Middle frontal gyrus (tissue), 1 donor: ENCODE measurements at regions not wholly inside any gene's neighbourhood (a gene's known extent, or its start where the extent isn't known, plus 50 kb on each side); places are given as distances from the start of the nearest gene placed in this dataset.

Experiments
- DNase-seq: peaks from one replicate; pipeline ENCODE4 v3.0.0-alpha.2; 2015; ENCODE audit warnings: low spot score; ENCODE audit errors: extremely low spot score

DNA sequence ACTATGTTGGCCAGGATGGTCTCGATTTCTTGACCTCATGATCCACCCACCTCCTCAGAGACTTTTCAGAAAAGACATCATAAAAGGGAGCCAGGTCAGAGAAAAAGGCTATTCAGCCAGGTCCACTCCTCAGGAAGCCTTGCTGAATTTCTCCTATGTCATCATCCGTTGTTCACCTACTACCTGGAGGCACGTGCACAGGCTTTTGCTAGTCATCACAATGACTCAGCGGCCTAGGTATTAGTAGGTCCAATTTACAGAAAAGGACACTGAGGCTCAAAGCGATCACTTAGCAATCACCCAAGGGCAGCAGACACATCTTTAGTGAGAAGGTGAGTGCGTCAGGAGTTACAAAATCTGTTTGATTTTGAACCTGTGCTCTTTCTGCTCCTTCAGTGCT lies 72.3 kb upstream of the RAD23B start:
- DNase-seq, result no peak

GRCh38 chr9:107211284-107211923 lies 71.7 kb upstream of the RAD23B start:
- no peak for DNase-seq

GRCh38 chr9:107212613-107213012 lies 70.5 kb upstream of the RAD23B start:
- DNase-seq, result no peak

DNA sequence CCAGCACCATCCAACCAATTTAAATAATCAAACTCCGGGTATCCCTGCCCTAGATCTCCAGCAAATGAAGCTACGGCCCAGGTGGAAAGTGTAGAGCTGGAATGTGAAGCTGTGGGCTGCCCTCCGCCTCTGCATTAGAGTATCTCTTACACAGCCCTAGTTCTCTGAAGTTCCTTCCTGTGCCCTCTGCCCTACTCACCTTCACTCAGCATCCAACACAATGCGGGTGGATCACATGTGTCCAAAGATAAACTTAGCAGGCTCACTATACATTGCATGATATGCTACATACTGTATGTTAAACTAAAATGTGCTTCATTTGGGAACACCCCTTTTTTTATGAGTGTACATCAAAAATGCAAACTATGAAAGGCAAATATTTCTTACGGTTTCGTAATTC lies 70.0 kb upstream of the RAD23B start:
- DNase-seq, result no peak

DNA sequence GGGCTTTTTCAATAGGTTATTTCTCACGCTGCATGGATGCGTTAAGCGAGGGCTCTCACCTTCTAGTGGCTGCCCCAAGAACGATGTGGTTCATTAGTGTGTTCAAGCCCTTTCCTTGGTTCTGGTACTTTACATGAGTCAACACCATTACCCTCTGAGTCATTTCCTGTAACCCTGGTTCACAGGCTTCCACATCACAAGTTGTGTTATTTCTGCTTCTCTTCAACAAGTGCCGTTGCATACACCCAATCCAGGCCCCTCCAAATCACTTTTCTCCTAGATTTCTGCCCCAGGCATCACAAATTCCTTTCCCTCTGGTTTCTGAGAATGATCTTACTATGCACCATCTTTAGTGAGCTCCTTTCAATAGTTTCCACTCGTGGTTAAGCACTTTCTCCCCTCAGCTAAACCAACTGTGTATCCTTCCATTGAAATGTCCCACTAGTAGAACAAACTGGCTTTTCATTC lies 69.5 kb upstream of the RAD23B start:
- DNase-seq, result no peak

DNA sequence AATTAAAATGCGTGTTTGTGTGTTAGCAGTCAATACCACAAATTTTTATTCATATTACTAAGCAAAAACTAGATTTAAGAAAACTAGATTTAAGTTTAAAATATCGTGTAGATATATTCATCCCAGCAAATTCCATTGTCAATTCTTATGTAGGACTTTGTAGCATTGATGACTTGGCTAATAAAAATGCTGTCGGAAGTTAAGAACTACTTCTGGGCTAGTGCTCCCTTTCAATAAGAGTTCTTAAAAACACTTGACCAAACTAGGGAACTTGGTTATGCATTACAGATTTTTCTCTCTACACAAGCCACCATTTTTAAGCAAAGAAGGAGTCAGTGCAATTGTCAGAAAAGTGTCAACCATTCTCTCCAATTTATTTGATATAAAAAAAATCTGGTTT lies 68.7 kb upstream of the RAD23B start:
- DNase-seq, result no peak

DNA sequence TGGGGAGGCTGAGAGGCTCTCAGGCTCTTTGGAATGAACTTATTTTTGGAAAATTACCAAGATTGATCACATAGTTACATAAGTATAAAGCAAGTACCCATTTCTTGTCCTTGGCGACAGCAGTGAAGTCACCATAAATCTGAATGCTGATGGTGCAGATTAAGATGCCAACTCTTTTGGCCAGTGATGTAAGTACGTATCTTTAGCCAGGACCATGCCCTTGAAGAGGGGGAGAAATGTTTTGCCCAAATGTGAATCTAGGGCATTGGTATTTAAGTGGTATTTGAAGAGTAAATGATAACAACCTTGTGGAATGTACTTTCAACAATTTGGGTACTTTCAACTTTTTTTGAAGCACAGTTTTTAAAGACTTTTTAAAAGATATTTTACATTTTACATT lies 68.2 kb upstream of the RAD23B start:
- no peak for DNase-seq

DNA sequence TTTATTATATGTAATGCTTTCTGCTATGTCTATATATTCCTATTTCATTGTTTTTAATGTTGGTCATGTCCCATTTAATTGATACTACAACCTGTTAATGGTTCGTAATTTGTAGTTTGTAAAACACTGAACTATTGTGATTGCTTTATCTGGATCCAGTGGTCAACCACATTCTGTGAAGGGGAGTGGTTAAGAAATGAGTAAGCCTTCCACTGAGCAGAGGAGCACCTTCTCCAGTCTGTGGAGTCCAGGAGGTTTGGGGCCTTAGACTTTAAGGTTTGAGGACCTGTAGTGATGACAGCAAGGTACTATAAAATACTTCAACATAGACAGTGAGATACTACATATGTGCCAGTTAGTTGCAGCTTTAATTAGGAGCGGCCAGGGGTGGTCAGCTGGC lies 67.7 kb upstream of the RAD23B start:
- no peak for DNase-seq

DNA sequence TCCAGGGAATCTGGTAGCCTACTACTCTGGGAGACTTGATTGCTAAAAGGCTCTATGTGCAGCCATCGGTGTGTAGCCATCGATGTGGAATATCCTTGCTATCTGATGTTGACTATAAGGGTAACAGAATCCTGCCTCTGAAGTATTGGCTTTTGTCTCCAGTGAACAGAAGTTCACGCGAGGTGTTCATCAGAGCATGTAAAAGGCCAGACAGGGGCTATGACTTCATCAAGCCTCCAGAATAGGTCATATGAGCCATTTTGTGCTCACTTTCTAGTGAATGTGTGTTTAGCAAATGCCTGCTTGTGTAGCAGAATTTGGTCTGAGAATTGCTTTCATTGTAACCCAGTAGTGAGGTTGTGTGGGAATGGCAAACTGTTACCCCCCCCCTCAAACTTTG lies 66.8 kb upstream of the RAD23B start:
- DNase-seq, result no peak

DNA sequence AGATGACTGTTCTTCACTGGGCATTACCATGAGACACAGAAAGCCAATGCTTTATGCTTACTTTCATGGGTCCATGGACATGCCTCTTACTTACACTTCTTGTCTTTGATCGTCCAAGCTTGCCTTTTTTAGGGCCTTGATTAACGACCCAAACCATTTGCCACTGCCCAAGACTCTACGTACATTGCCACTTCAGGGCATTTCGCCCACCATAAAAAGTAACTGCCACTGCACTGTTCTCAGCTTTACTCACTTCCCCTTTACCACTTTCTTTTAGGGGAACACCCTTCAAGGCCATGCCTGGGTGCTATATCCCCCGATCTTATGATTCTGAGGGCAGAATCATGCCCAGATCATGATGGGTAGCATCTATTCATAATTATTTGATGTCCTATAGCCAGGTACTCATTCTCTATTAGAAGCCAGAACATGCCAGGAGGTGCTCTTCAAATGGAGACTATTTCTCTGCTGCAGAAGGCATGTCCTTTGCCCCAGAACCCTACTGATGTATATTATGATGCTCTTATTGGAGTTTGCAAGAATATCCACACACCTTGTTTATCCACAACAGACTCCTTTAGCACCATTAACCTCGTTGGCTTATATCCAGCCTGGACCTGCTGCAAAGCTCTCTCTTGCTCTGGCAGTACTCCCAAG lies 64.1 kb upstream of the RAD23B start:
- DNase-seq, result no peak

DNA sequence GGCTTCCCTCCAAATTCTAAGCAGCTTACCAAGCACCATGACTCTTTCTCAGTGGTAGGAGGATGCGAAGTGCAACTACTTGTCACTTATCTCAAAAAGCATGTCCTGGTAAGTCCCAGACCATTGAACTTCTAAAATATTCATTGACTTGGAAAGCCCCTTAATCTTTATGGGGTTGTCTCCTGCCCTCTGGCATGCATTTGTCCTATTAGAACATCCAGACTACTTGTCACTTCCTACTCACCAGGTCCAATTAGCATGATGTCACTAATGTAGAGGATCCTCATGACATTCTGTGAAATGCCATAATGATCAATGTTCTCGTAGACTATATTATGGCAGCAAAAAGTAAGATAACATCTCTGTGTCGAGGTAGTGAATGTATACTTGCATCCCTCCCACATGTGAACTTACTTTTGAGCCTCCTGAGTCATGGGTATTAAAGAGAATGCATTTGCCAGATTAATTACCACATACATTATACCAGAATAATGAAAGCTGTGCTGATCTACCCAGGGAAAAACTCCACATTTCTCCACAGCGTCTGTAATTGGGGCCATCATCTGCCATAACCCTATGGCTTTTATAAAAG lies 63.5 kb upstream of the RAD23B start:
- DNase-seq, result no peak

DNA sequence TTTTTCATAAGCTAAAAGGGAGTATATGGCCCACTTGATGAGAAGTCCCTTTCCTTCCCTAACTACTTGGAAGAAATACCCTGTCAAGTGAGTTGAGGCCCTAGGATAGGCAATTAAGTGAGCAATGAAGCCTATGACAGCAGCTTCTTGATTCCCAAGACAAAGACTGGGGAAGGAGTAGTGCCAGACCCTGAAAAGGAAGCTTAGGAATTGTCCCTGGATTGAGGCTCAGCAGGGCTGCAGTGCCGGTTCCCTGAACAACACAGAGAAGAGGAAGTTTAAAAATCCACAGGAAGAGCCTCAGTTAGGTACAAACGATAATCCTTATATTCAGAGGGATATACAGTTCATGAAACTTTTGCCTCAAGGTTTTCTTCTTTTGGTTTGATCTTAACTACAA lies 61.8 kb upstream of the RAD23B start:
- DNase-seq, result no peak

GRCh38 chr9:107222020-107222522 lies 61.0 kb upstream of the RAD23B start:
- DNase-seq, result no peak

DNA sequence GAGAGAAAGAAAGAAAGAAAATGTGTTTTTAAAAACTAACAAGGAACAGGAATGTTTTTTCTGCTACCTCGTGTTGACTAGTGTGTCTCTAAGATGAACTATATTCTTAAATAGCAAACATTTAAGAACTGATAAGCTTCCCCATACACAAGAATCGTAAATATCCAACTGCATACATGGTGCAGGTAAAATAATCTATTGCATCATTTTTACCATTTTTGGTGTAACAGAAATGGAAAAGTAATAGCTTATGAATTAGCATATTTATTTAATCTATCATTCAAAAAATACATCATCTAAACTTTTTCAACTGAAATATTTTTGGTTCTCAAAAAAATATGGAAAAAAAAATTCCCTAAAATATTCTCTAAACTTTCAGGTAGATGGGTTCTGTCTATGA lies 59.7 kb upstream of the RAD23B start:
- DNase-seq, result no peak

GRCh38 chr9:107224252-107224651 lies 58.8 kb upstream of the RAD23B start:
- no peak for DNase-seq

DNA sequence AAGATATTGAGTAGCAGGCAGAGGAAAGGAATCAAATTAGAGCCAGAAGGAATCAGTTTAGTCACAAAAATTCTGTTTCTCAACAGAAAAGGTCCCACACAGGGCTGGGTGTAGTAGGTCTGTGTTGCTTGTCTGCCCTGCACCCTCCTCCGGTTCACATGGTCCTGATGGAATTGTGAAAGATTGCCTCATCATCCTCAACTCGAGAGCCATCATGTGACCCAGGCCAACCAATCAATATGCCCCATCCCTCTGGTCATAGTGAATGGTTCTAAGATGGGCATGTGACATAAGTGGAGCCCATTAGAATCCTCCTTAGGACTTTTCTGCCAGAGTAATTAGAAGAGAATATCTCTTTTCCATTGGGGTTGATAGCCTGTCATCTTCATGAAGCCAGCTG lies 56.7 kb upstream of the RAD23B start:
- DNase-seq, result no peak

GRCh38 chr9:107227774-107228173 lies 55.3 kb upstream of the RAD23B start:
- DNase-seq, result no peak

DNA sequence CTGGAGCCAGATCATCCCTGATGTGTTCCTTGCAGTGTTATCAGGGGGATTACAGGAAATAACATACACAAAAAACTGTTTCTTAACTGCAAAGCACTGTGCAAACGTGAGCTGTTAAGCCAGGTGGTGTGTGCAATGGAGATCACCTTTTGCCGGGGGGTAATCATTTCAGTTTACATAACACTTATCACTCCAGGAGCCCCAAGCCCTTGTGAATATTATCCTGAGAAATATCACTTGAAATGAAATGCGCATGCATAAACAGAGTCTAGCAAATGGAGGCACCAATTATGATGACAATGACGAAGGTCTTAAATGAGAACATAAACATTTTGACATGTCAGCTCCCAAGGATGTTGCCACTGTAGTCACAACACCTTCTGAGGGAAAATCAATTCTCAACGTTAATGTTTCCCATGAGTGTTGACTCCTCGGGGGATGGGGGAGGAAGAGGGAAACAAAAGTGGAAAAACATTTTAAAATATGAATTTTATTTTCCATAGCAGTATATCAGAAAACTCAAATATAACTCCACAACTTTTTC lies 54.5 kb upstream of the RAD23B start:
- no peak for DNase-seq

- no peak for DNase-seq
Measured at GRCh38 chr9:107229241-107229741, 53.8 kb upstream of the RAD23B start.
